ENCODE measurements at regions not wholly inside any gene's neighbourhood (a gene's known extent, or its start where the extent isn't known, plus 50 kb on each side); places are given as distances from the start of the nearest gene placed in this dataset.

GRCh38 chr12:75807494-75807893, 224.1 kb downstream of the PHLDA1 start:
- Histone ChIP-seq H3K27me3 (replicated peaks; ENCODE audit: insufficient read depth) (no peaks in the 10 kb centered on the region), H3K4me1 (replicated peaks) (no peaks in the 10 kb centered on the region), H3K36me3 (no peaks in the 10 kb centered on the region), H3K27ac (no peak overlapping the region), H3K4me3 (no peak overlapping the region), H3K9me3 (no peaks in the 10 kb centered on the region)
- DNase-seq (ENCODE audit: low spot score), result no peak
- 100% methylated on average over 1 of the region's 1 CpG for WGBS
- TF ChIP-seq CTCF (IDR thresholded peaks at IDR 0.05) (no peak), POLR2A (IDR thresholded peaks at IDR 0.05) (no peak), POLR2AphosphoS5 (IDR thresholded peaks at IDR 0.05) (no peak)
- intact Hi-C loops (cut with DNase I), result no loop called here

DNA sequence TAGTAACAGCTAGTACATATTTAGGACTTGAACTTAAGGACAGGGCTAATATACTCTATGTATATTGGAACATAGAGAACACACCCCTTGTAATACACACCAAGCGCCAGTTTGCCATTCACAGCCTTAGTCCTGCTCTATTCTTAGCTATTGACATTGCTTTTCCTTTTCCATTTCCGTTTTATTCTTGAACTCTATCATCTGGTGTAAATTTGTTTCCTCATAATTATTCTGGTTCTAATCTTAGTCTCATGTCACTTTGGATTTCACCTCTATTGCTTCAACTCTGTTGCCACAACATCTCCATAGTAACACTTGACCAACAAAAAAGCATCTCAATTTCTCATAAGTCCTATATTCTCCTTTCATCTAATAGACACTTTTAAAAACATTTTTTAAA, 225.7 kb downstream of the PHLDA1 start:
- Histone ChIP-seq H3K36me3 (no peaks in the 10 kb centered on the region), H3K4me1 (replicated peaks) (no peaks in the 10 kb centered on the region), H3K4me3 (no peak overlapping the region), H3K9me3 (no peaks in the 10 kb centered on the region), H3K27me3 (replicated peaks; ENCODE audit: insufficient read depth) (no peaks in the 10 kb centered on the region), H3K27ac (no peak overlapping the region)
- no peak for TF ChIP-seq POLR2A (IDR thresholded peaks at IDR 0.05)
- TF ChIP-seq CTCF (IDR thresholded peaks at IDR 0.05), result no peak
- no peak for TF ChIP-seq POLR2AphosphoS5 (IDR thresholded peaks at IDR 0.05)
- intact Hi-C loops (cut with DNase I), result no loop called here
- WGBS, result 96% methylated on average over 2 of the region's 2 CpGs
- no peak for DNase-seq (ENCODE audit: low spot score)

GRCh38 chr12:75805320-75805719, 226.3 kb downstream of the PHLDA1 start:
- 82% methylated on average over 2 of the region's 2 CpGs for WGBS
- intact Hi-C loops (cut with DNase I), result no loop called here
- Histone ChIP-seq H3K36me3 (no peaks in the 10 kb centered on the region), H3K9me3 (no peaks in the 10 kb centered on the region), H3K4me1 (replicated peaks) (no peaks in the 10 kb centered on the region), H3K27ac (no peak overlapping the region), H3K27me3 (replicated peaks; ENCODE audit: insufficient read depth) (no peaks in the 10 kb centered on the region), H3K4me3 (no peak overlapping the region)
- DNase-seq (ENCODE audit: low spot score), result no peak
- no peak for TF ChIP-seq POLR2A (IDR thresholded peaks at IDR 0.05)
- TF ChIP-seq POLR2AphosphoS5 (IDR thresholded peaks at IDR 0.05), result no peak
- no peak for TF ChIP-seq CTCF (IDR thresholded peaks at IDR 0.05)

- no peak for TF ChIP-seq POLR2AphosphoS5 (IDR thresholded peaks at IDR 0.05)
- TF ChIP-seq CTCF (IDR thresholded peaks at IDR 0.05), result no peak
These were observed 233.2 kb downstream of the PHLDA1 start for GRCh38 chr12:75798136-75798926.

DNA sequence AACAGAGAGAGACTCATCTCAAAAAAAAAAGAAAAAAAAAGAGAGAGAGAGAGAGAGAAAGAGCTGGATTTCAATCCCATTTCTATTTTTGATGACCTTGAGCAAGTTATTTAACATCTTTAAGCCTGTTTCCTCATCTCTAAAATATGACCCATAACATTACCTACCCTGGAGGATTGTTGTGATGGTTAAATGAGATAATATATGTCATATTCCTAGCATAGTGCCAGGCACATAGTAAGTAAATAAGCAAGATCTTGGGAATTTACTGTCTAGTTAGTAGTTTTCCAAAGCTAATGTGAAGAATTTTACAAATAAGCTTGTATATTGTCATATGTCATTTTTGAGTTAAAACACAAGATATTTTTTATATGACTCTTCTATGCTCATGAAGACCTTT, 236.5 kb downstream of the PHLDA1 start:
- Histone ChIP-seq H3K4me3 (no peak overlapping the region), H3K27me3 (replicated peaks; ENCODE audit: insufficient read depth) (no peaks in the 10 kb centered on the region), H3K36me3 (no peaks in the 10 kb centered on the region), H3K27ac (no peak overlapping the region), H3K9me3 (no peaks in the 10 kb centered on the region), H3K4me1 (replicated peaks) (no peaks in the 10 kb centered on the region)
- TF ChIP-seq POLR2AphosphoS5 (IDR thresholded peaks at IDR 0.05), result no peak
- TF ChIP-seq CTCF (IDR thresholded peaks at IDR 0.05), result no peak
- TF ChIP-seq POLR2A (IDR thresholded peaks at IDR 0.05), result no peak
- intact Hi-C loops (cut with DNase I), result no loop called here
- DNase-seq (ENCODE audit: low spot score), result no peak

More at GRCh38 chr12:75798136-75798926, 233.2 kb downstream of the PHLDA1 start:
- Histone ChIP-seq H3K36me3 (no peaks in the 10 kb centered on the region), H3K9me3 (no peaks in the 10 kb centered on the region), H3K27ac (no peak overlapping the region), H3K4me3 (no peak overlapping the region), H3K4me1 (replicated peaks) (no peaks in the 10 kb centered on the region), H3K27me3 (replicated peaks; ENCODE audit: insufficient read depth) (no peaks in the 10 kb centered on the region)
- intact Hi-C loops (cut with DNase I), result no loop called here
- 65% methylated on average over 4 of the region's 4 CpGs for WGBS
- DNase-seq (ENCODE audit: low spot score), result no peak

Data from prostate gland (tissue), 2 donors.